ENCODE measurements at regions not wholly inside any gene's neighbourhood (a gene's known extent, or its start where the extent isn't known, plus 50 kb on each side); places are given as distances from the start of the nearest gene placed in this dataset.
A peak's percentile ranks its signal among the peaks of the same experiment; 100 is the strongest.

GRCh38 chr2:39546937-39547336, 109.9 kb upstream of the MAP4K3 start (continued):
- TF ChIP-seq, protein P1, sequence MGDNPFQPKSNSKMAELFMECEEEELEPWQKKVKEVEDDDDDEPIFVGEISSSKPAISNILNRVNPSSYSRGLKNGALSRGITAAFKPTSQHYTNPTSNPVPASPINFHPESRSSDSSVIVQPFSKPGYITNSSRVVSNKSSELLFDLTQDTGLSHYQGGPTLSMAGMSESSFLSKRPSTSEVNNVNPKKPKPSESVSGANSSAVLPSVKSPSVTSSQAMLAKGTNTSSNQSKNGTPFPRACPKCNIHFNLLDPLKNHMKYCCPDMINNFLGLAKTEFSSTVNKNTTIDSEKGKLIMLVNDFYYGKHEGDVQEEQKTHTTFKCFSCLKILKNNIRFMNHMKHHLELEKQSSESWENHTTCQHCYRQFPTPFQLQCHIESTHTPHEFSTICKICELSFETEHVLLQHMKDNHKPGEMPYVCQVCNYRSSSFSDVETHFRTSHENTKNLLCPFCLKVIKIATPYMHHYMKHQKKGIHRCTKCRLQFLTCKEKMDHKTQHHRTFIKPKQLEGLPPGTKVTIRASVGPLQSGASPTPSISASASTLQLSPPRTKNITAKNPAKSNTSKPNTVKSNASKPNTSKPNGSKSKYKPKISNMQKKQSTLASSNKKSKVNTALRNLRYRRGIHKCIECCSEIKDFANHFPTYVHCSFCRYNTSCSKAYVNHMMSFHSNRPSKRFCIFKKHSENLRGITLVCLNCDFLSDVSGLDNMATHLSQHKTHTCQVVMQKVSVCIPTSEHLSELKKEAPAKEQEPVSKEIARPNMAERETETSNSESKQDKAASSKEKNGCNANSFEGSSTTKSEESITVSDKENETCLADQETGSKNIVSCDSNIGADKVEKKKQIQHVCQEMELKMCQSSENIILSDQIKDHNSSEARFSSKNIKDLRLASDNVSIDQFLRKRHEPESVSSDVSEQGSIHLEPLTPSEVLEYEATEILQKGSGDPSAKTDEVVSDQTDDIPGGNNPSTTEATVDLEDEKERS (CRISPR knock-in tag; IDR thresholded peaks at IDR 0.05) = 0 out of 2 replicates have a peak, but pooled peaks have one; percentile 30
- TF ChIP-seq ZMYM3 (CRISPR knock-in tag; IDR thresholded peaks at IDR 0.05) (no peak), KMT2A (CRISPR knock-in tag; IDR thresholded peaks at IDR 0.05) (no peak), GABPB1 (CRISPR knock-in tag; IDR thresholded peaks at IDR 0.05) (no peak), HHEX (CRISPR knock-in tag; IDR thresholded peaks at IDR 0.05) (0 out of 2 replicates have a peak, but pooled peaks have one; percentile 25), THYN1 (CRISPR knock-in tag; IDR thresholded peaks at IDR 0.05; ENCODE audit: borderline replicate concordance, low read depth) (no peak), BRD4 (CRISPR knock-in tag; IDR thresholded peaks at IDR 0.05) (no peak), ZNF547 (CRISPR knock-in tag; IDR thresholded peaks at IDR 0.05) (no peak), SIX1 (CRISPR knock-in tag; IDR thresholded peaks at IDR 0.05; ENCODE audit: borderline replicate concordance) (peak; percentile 2; the same call in 1 of the 2 replicates), ZBTB21 (CRISPR knock-in tag; IDR thresholded peaks at IDR 0.05) (peak; percentile 74), MTA1 (CRISPR knock-in tag; IDR thresholded peaks at IDR 0.05; ENCODE audit: borderline replicate concordance) (no peak), DNMT3B (CRISPR knock-in tag; conservative IDR thresholded peaks at IDR 0.05) (0 out of 2 replicates have a peak, but pooled peaks have one; percentile 39), ZNF552 (CRISPR knock-in tag; IDR thresholded peaks at IDR 0.05; ENCODE audit: borderline replicate concordance) (no peak), FLYWCH1 (CRISPR knock-in tag; IDR thresholded peaks at IDR 0.05) (no peak), HMGA1 (CRISPR knock-in tag; conservative IDR thresholded peaks at IDR 0.05) (no peak), GRHL1 (CRISPR knock-in tag; conservative IDR thresholded peaks at IDR 0.05) (no peak), FOSL1 (CRISPR knock-in tag; IDR thresholded peaks at IDR 0.05; ENCODE audit: borderline replicate concordance) (peak; percentile 74; the same call in 1 of the 2 replicates), ZSCAN31 (CRISPR knock-in tag; IDR thresholded peaks at IDR 0.05; ENCODE audit: low read depth) (no peak), ZKSCAN1 (IDR thresholded peaks at IDR 0.05; ENCODE audit: low read length) (peak; percentile 95), ZNF501 (CRISPR knock-in tag; IDR thresholded peaks at IDR 0.05) (no peak), ZBTB7B (CRISPR knock-in tag; IDR thresholded peaks at IDR 0.05) (no peak), RBFOX2 (IDR thresholded peaks at IDR 0.05; ENCODE audit: low read depth, low read length) (no peak), SP1 (IDR thresholded peaks at IDR 0.05) (no peak), SP1 (CRISPR knock-in tag; IDR thresholded peaks at IDR 0.05) (no peak)
- TF ChIP-seq, protein P2, sequence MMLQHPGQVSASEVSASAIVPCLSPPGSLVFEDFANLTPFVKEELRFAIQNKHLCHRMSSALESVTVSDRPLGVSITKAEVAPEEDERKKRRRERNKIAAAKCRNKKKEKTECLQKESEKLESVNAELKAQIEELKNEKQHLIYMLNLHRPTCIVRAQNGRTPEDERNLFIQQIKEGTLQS (CRISPR knock-in tag; IDR thresholded peaks at IDR 0.05) = peak; percentile 47; the same call in 1 of the 2 replicates
